Keratinocyte (primary cell): ENCODE measurements at regions not wholly inside any gene's neighbourhood (a gene's known extent, or its start where the extent isn't known, plus 50 kb on each side); places are given as distances from the start of the nearest gene placed in this dataset.

Experiments used
- CTCF ChIP-seq, 3 experiments: IDR thresholded peaks in 1 of 3; conservative IDR thresholded peaks in 1 of 3; optimal IDR thresholded peaks in 1 of 3; 2 replicates in 2 of 3; 3 replicates in 1 of 3; pipeline versions ENCODE3 to v1.5.1; 2011; ENCODE audit warnings: low read length in 3 of 3, mild to moderate bottlenecking in 3 of 3, moderate library complexity in 2 of 3, control low read depth in 1 of 3, inconsistent platforms in 1 of 3; ENCODE audit not compliant: insufficient read depth in 2 of 3; ENCODE audit errors: extremely low read depth in 1 of 3
- EZH2 ChIP-seq: IDR thresholded peaks from one replicate; pipeline ENCODE4 v1.6.1; 2012; ENCODE audit warnings: inconsistent platforms, mild to moderate bottlenecking, low read length, moderate library complexity

- no peak for TF ChIP-seq CTCF (optimal IDR thresholded peaks at IDR 0.05 in 1 of 3, IDR thresholded peaks at IDR 0.05 in 1 of 3, conservative IDR thresholded peaks at IDR 0.05 in 1 of 3; ENCODE audit: extremely low read depth in 1 of 3, insufficient read depth in 2 of 3, low read length in 3 of 3)
- TF ChIP-seq EZH2: no peak
These were observed 101.2 kb upstream of the ELL2 start for GRCh38 chr5:96062836-96063235.
